LNCaP clone FGC (cell line): ENCODE measurements at regions not wholly inside any gene's neighbourhood (a gene's known extent, or its start where the extent isn't known, plus 50 kb on each side); places are given as distances from the start of the nearest gene placed in this dataset.

Experiments used
- DNase-seq: peaks from one replicate; pipeline ENCODE4 v3.0.0-alpha.2; 2011; ENCODE audit warnings: low read depth
- H3K4me3 ChIP-seq: 2 replicates; pipeline ENCODE4 v1.5.1; 2011; ENCODE audit warnings: mild to moderate bottlenecking, low read depth, low read length, control low read depth
- CTCF ChIP-seq: IDR thresholded peaks from 2 replicates; pipeline ENCODE4 v1.5.1; 2012; ENCODE audit warnings: mild to moderate bottlenecking; ENCODE audit not compliant: control insufficient read depth, insufficient read depth; ENCODE audit errors: extremely low read depth

GRCh38 chrX:39981946-39982345 lies 115.8 kb downstream of the BCOR start:
- no peak overlapping the region for H3K4me3 ChIP-seq
- no peak for DNase-seq
- no peak for TF ChIP-seq CTCF

- no peak for TF ChIP-seq CTCF
- DNase-seq = no peak
- no peak overlapping the region for H3K4me3 ChIP-seq
Measured at GRCh38 chrX:39982948-39983347, 114.8 kb downstream of the BCOR start.

- no peak for DNase-seq
- no peak overlapping the region for H3K4me3 ChIP-seq
- no peak for TF ChIP-seq CTCF
Measured at GRCh38 chrX:39983715-39984114, 114.0 kb downstream of the BCOR start.

GRCh38 chrX:39984191-39984956 lies 113.4 kb downstream of the BCOR start:
- no peak for DNase-seq
- TF ChIP-seq CTCF = no peak
- H3K4me3 ChIP-seq = no peak overlapping the region

- TF ChIP-seq CTCF = no peak
- H3K4me3 ChIP-seq = no peak overlapping the region
- DNase-seq = no peak
Measured at GRCh38 chrX:39985071-39985470, 112.7 kb downstream of the BCOR start.

- H3K4me3 ChIP-seq = no peak overlapping the region
- no peak for DNase-seq
- no peak for TF ChIP-seq CTCF
Measured at GRCh38 chrX:39985551-39985950, 112.2 kb downstream of the BCOR start.

- no peak overlapping the region for H3K4me3 ChIP-seq
- no peak for TF ChIP-seq CTCF
- DNase-seq = no peak
Measured at GRCh38 chrX:39988496-39988895, 109.3 kb downstream of the BCOR start.
